GM21447 (cell line): ENCODE measurements at regions not wholly inside any gene's neighbourhood (a gene's known extent, or its start where the extent isn't known, plus 50 kb on each side); places are given as distances from the start of the nearest gene placed in this dataset.

Experiments used
- ATAC-seq: cut with Tn5 transposase; IDR thresholded peaks from one replicate; pipeline ENCODE4 v1.9.1; 2021; ENCODE audit not compliant: unreplicated experiment

GRCh38 chr14:104448721-104449120, 130.8 kb upstream of the C14orf180 start:
- ATAC-seq, result no peak

- no peak for ATAC-seq
Observed at GRCh38 chr14:104450811-104451401, 128.7 kb upstream of the C14orf180 start.

GRCh38 chr14:104451474-104451873, 128.1 kb upstream of the C14orf180 start:
- ATAC-seq, result no peak

GRCh38 chr14:104458845-104459244, 120.7 kb upstream of the C14orf180 start:
- ATAC-seq, result no peak

DNA sequence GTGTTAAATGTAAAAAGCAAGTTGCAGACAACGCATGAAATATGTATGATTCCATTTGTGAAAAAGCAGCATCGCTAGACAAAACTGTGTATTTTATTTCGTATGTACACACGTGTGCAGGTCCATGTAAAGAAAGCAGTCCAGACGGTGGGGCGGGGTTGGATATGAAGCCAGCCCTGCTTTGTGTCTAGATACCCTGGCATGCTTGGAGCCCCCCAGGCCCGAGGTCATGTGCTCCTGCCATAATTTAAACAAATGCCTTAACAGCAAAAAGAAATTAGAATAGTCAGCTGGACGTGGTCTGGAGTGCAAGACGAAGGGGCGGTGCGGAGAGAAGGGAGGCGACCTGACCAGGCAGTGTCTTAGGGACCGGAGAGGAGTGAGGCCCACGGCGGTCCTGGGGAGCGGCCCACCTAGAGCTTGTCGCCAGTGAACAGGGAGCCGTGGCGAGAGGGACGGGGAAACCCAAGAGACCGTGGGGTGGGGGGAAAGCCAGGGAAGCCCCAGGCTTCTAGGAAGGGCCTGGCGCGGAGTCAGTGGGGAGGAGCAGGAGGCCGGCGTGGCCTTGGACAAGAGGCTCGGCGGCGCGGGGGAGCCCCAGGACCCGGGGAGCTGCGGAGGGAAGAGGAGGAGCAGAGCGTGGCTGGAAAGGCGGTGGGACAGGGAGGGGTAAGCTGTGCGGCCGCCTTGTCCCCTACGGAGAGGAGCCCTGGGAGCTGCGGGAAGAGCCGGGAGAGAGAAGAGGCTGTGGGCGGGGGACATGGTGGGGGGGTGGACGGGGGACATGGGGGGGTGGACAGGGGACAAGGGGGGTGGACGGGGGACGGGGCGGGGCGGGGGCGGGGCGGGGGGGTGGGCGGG, 118.5 kb upstream of the C14orf180 start:
- ATAC-seq, result no peak

GRCh38 chr14:104461676-104462449, 117.7 kb upstream of the C14orf180 start:
- no peak for ATAC-seq

- no peak for ATAC-seq
Observed at GRCh38 chr14:104462651-104463630, 116.6 kb upstream of the C14orf180 start.

- ATAC-seq, result no peak
Observed at GRCh38 chr14:104464907-104465306, 114.7 kb upstream of the C14orf180 start.

- ATAC-seq, result no peak
Observed at GRCh38 chr14:104465482-104466390, 113.8 kb upstream of the C14orf180 start.

DNA sequence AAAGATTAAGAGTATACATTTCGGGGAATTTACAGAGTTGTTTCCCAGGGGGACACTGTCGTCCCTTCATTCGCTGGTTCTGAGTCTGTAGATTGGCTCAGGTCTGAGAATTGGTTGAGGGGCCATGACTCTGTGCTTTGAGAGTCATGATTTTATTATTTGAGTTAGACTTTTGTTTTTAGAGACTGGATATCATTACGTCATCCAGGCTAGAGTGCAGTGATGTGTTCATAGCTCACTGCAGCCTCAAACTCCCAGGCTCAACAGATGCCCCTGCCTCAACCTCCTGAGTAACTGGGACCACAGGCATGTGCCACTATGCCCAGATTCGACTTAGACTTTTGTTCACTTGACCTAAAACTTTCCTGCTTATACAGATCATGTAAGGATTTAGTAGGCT, 112.3 kb upstream of the C14orf180 start:
- ATAC-seq, result no peak

DNA sequence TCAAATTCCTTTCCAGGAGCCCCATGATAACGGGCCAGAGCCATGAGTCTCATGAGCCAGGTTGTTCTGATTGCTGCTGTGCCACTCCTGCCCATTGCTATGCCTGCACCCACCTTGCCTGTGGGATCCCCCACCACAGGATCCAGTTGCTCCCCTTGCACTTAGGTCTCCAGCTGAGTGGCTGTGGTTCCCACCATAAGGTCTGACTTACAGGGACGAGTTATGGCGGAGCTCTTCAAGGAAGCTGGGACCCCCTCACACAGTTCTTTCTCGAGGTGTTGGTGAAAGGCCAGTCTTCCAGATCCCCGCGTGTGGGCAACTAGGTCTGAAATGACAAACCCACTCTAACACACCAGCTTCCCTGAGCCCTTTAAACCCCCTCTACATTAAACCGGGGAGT, 111.9 kb upstream of the C14orf180 start:
- ATAC-seq, result no peak

- ATAC-seq, result no peak
Observed at GRCh38 chr14:104469591-104469990, 110.0 kb upstream of the C14orf180 start.

GRCh38 chr14:104470588-104470987, 109.0 kb upstream of the C14orf180 start:
- no peak for ATAC-seq

GRCh38 chr14:104471114-104471513, 108.5 kb upstream of the C14orf180 start:
- ATAC-seq, result no peak

GRCh38 chr14:104472073-104472472, 107.5 kb upstream of the C14orf180 start:
- ATAC-seq, result no peak

- no peak for ATAC-seq
Observed at GRCh38 chr14:104472536-104473243, 106.9 kb upstream of the C14orf180 start.

- no peak for ATAC-seq
Observed at GRCh38 chr14:104473244-104473565, 106.4 kb upstream of the C14orf180 start.

DNA sequence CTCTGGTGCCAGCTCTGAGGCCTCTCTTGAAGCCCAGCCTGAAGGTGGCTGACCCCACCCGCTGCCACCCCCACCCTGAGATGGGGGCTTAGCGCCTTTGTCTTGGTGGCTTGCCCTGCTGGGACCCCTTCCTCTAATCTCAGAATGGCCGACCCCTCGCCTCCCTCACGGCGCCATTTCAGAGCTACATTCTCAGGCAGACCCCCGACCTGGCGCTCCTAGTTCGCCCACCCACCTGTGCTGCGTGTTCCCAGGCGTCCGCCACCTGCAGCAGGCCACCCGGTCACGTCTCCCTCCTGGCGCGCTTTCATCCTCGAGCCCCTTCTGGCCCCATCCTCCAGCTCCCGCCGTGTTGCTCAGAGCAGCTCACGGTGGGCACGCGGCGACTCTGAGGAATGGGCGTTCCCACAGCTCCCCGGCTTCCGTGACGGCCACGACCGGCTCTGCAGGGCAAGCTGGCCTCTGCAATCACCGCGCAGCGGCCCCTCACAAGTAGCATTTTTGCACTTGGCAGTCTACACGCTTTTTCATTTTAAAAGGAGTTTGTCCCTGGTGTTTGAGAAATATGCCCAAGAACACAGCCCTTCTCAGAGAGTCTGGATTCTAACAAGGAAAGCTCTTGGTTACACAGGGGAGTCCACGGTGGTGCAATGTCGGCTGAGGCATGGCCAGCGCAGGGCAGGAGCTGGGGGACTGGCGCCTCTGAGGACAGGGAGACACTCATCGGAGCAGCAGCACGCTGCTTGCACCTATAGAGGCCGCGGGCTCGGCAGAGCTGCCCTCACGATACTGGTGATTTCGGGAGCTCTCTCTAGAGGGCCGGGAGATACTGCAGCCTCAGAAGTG, 105.7 kb upstream of the C14orf180 start:
- ATAC-seq, result no peak
